ENCODE measurements at regions not wholly inside any gene's neighbourhood (a gene's known extent, or its start where the extent isn't known, plus 50 kb on each side); places are given as distances from the start of the nearest gene placed in this dataset.

GRCh38 chr4:99712530-99712929 lies 54.9 kb upstream of the C4orf54 start:
- no peak for TF ChIP-seq CTCF (IDR thresholded peaks at IDR 0.05)
- no peak for TF ChIP-seq EP300 (IDR thresholded peaks at IDR 0.05)
- no peak for TF ChIP-seq POLR2AphosphoS5 (IDR thresholded peaks at IDR 0.05)
